Mesendoderm (in vitro differentiated cells): ENCODE measurements at regions not wholly inside any gene's neighbourhood (a gene's known extent, or its start where the extent isn't known, plus 50 kb on each side); places are given as distances from the start of the nearest gene placed in this dataset.

Source experiments
- DNase-seq: peaks from one replicate; pipeline ENCODE4 v3.0.0; 2013
- H2AK5ac ChIP-seq: 2 replicates; pipeline ENCODE4 v1.6.1; 2013; ENCODE audit warnings: low read length, inconsistent platforms
- H2BK120ac ChIP-seq: 2 replicates; pipeline ENCODE4 v1.6.1; 2013; ENCODE audit warnings: low read depth, mild to moderate bottlenecking, low read length, moderate library complexity, mixed read lengths
- H2BK15ac ChIP-seq: replicated peaks from 2 replicates; pipeline ENCODE4 v1.6.1; 2013; ENCODE audit warnings: low read depth, mild to moderate bottlenecking, moderate library complexity
- H2BK5ac ChIP-seq: 2 replicates; pipeline ENCODE4 v1.6.1; 2013; ENCODE audit warnings: low read length, inconsistent platforms
- H3K18ac ChIP-seq: 2 replicates; pipeline ENCODE4 v1.6.1; 2013; ENCODE audit warnings: mild to moderate bottlenecking, low read length, mixed read lengths
- H3K23ac ChIP-seq: one replicate; pipeline ENCODE4 v1.6.1; 2013; ENCODE audit warnings: low read length
- H3K27ac ChIP-seq: 2 replicates; pipeline ENCODE4 v1.5.1; 2013; ENCODE audit warnings: low read depth, mild to moderate bottlenecking, inconsistent platforms, low read length, moderate library complexity
- H3K27me3 ChIP-seq: 2 replicates; pipeline ENCODE4 v1.6.1; 2013; ENCODE audit warnings: low read length, control low read depth, mild to moderate bottlenecking, inconsistent platforms; ENCODE audit not compliant: insufficient read depth, poor library complexity
- H3K36me3 ChIP-seq: 2 replicates; pipeline ENCODE4 v1.6.1; 2013; ENCODE audit warnings: low read length, inconsistent platforms; ENCODE audit not compliant: control insufficient read depth, insufficient read depth
- H3K4ac ChIP-seq: one replicate; pipeline ENCODE4 v1.6.1; 2013; ENCODE audit warnings: low read depth, mild to moderate bottlenecking, low read length, moderate library complexity
- H3K4me1 ChIP-seq: 2 replicates; pipeline ENCODE4 v1.6.1; 2013; ENCODE audit warnings: low read depth, low read length, inconsistent platforms; ENCODE audit not compliant: control insufficient read depth
- H3K4me2 ChIP-seq: 2 replicates; pipeline ENCODE4 v1.6.1; 2013; ENCODE audit warnings: low read length
- H3K4me3 ChIP-seq: 2 replicates; pipeline ENCODE4 v1.5.1; 2013; ENCODE audit warnings: mild to moderate bottlenecking, low read length
- H3K56ac ChIP-seq: one replicate; pipeline ENCODE4 v1.6.1; 2013; ENCODE audit warnings: low read length
- H3K79me1 ChIP-seq: 2 replicates; pipeline ENCODE4 v1.6.1; 2013; ENCODE audit warnings: low read length, inconsistent platforms
- H3K79me2 ChIP-seq: 2 replicates; pipeline ENCODE4 v1.6.1; 2013; ENCODE audit warnings: mild to moderate bottlenecking, low read length; ENCODE audit not compliant: control insufficient read depth, insufficient read depth
- H3K9ac ChIP-seq: 2 replicates; pipeline ENCODE4 v1.6.1; 2013; ENCODE audit warnings: low read length, inconsistent platforms
- H4K5ac ChIP-seq: one replicate; pipeline ENCODE4 v1.6.1; 2013; ENCODE audit warnings: low read length
- H4K8ac ChIP-seq: one replicate; pipeline ENCODE4 v1.6.1; 2013; ENCODE audit warnings: low read depth, mild to moderate bottlenecking, control low read depth, low read length, moderate library complexity
- WGBS: extraction: QIAGEN DNeasy Blood & Tissue Kit; methylation state at CpG from one replicate; pipeline ENCODE4 v1.1.7; 2013; ENCODE audit warnings: low lambda C conversion rate, missing lambda C conversion rate; ENCODE audit not compliant: insufficient coverage; ENCODE audit errors: extremely low coverage; 5-methylcytosine and 5-hydroxymethylcytosine counted together

DNA sequence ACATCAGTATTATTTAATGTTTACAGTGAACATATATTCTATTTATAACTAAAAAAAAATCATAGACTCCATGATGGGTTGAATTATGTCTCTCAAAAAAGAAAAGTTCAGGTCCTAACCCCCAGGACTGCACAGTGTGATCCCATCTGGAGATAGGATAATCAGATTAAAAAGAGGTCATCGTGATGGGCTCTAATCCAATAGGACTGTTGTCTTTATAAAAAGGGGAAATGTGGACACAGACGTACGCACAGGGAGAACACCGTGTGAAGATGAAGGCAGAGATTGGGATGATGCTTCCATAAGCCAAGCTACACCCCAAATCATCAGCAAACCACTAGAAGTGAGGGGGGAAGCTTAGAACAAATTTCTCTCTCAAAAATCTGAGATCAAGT, 221.4 kb downstream of the SNX18 start:
- Histone ChIP-seq H3K4me2 (no peak overlapping the region), H3K36me3 (no peaks in the 10 kb centered on the region), H3K4me3 (no peak overlapping the region), H3K4ac (no peak overlapping the region), H2BK15ac (no peak overlapping the region), H3K27ac (no peak overlapping the region), H3K23ac (no peak overlapping the region), H3K27me3 (no peaks in the 10 kb centered on the region), H3K79me2 (no peaks in the 10 kb centered on the region), H3K4me1 (peaks cover 2% of the 10 kb centered on the region), H3K9ac (no peak overlapping the region), H2BK5ac (no peak overlapping the region), H2AK5ac (no peak overlapping the region), H4K8ac (no peak overlapping the region), H2BK120ac (no peak overlapping the region), H4K5ac (no peak overlapping the region), H3K79me1 (no peaks in the 10 kb centered on the region), H3K18ac (no peak overlapping the region), H3K56ac (no peak overlapping the region)
- WGBS: no CpG with 5 or more reads among the region's 4 CpGs
- no peak for DNase-seq

DNA sequence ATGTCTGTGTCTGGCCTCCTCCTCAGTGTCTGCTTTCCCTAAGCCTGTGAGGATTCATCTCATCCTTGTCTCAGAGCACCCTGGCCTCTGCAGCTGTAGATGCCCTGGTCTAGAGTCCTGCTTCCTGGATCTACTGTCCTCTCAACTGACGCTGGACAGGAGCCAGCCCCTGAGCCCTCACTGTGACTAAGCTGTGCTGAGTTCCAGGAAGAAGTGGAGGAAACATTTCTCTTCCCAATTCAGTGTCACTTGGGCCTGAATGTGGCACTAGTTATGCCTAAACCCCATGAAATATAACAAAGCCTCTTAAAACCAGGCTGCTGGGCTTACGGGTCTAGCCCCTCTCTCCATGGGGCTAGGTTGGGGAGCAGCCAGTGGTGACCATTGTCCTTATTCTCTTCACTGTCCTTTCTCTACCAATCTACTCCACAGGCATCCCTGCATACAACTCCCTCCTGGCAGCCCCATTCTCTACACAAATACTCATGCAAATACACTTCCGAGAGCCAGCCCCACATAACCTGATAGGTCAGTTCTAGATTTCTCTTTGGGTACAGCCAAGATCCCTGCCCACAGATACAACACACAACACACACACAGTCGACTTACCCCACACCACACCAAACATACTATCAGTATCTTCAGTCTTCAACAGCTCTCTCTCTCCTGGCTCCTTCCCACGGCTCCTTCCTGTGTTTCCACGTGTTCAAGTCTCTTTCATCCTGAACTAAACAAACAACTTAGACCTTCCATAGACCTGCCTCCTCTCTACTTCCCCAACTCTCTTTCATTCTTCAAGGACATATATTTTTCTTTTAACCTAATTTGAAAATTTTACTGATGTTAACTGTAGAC, 220.8 kb downstream of the SNX18 start:
- no peak overlapping the region for H3K18ac ChIP-seq
- H3K4me3 ChIP-seq: no peak overlapping the region
- H3K9ac ChIP-seq: no peak overlapping the region
- H2BK120ac ChIP-seq: no peak overlapping the region
- WGBS: no CpG with 5 or more reads among the region's 6 CpGs
- DNase-seq: no peak
- H4K8ac ChIP-seq: no peak overlapping the region
- H2BK15ac ChIP-seq: no peak overlapping the region
- H3K27ac ChIP-seq: no peak overlapping the region
- H3K36me3 ChIP-seq: no peaks in the 10 kb centered on the region
- no peak overlapping the region for H2BK5ac ChIP-seq
- no peak overlapping the region for H3K56ac ChIP-seq
- H2AK5ac ChIP-seq: no peak overlapping the region
- no peak overlapping the region for H3K23ac ChIP-seq
- H3K79me2 ChIP-seq: no peaks in the 10 kb centered on the region
- no peaks in the 10 kb centered on the region for H3K79me1 ChIP-seq
- no peak overlapping the region for H3K4ac ChIP-seq
- no peaks in the 10 kb centered on the region for H3K27me3 ChIP-seq
- no peak overlapping the region for H3K4me2 ChIP-seq
- H4K5ac ChIP-seq: no peak overlapping the region
- peaks cover 2% of the 10 kb centered on the region for H3K4me1 ChIP-seq

DNA sequence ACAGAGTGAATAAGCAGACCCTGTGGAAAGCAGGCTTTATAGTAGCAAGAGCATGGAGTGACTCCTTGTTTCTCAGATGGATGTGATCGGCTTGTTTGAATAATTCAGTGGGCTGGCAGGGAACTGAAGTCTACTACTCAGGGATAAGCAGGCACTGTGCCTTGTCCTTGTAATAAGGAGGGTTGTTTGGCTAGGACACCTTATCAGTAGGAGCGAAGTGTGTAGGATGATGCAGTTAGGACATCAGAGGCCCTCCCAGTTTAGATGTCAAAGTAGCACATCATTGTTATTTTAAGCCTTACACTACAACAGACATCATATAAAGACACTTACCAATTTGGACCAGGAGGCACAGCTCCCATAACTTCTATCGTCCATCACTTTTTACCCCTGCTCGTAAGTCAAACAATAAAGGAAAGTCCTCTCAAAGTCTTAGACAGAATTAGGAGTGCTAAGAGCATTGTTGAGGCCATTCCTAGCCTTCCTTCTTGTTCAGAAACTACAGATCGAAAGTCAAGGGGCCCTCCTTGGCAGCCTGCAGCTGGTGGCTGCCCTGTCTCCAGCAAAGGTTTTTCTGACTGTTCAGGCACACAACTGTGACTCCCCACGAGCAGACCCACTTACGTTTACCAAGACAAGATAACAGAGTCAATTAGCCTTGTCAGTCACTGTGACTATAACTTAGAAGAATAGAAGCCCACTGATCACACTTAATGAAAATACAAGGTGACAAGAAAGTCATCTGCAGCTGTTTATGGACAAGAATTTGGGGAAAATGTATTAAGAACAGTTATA, 218.6 kb downstream of the SNX18 start:
- H3K56ac ChIP-seq: no peak overlapping the region
- H3K4me3 ChIP-seq: no peak overlapping the region
- H3K27me3 ChIP-seq: no peaks in the 10 kb centered on the region
- DNase-seq: no peak
- H4K5ac ChIP-seq: no peak overlapping the region
- H3K18ac ChIP-seq: no peak overlapping the region
- no peak overlapping the region for H2AK5ac ChIP-seq
- H3K4ac ChIP-seq: no peak overlapping the region
- H3K79me1 ChIP-seq: no peaks in the 10 kb centered on the region
- H3K27ac ChIP-seq: no peak overlapping the region
- no peak overlapping the region for H3K4me2 ChIP-seq
- peaks cover 2% of the 10 kb centered on the region for H3K4me1 ChIP-seq
- WGBS: no CpG with 5 or more reads among the region's 7 CpGs
- H2BK5ac ChIP-seq: no peak overlapping the region
- no peak overlapping the region for H3K9ac ChIP-seq
- no peaks in the 10 kb centered on the region for H3K79me2 ChIP-seq
- H3K23ac ChIP-seq: no peak overlapping the region
- H2BK15ac ChIP-seq: no peak overlapping the region
- H4K8ac ChIP-seq: no peak overlapping the region
- H2BK120ac ChIP-seq: no peak overlapping the region
- no peaks in the 10 kb centered on the region for H3K36me3 ChIP-seq

DNA sequence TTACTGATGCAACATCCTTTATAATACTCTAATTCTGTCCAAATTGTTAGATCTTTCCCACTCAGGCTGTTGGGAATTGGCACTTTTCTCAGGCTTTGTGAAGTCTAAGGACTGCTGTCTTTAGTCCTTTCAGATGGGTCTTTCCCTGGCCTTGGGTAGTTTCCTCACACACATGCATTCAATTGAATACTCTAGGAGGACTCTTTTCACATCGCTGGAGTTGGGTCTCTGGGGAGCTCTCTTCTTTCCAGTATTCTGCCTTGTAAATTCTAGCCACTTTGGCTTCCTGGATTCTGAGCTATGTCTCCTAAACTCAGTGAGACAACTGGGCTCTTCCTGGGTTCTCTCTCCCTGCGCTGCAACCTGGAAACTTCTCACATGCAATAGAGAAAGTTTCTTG, 215.5 kb downstream of the SNX18 start:
- Histone ChIP-seq H3K9ac (no peak overlapping the region), H2AK5ac (no peak overlapping the region), H3K79me2 (no peaks in the 10 kb centered on the region), H3K36me3 (no peaks in the 10 kb centered on the region), H3K27ac (no peak overlapping the region), H3K79me1 (no peaks in the 10 kb centered on the region), H4K8ac (no peak overlapping the region), H2BK5ac (no peak overlapping the region), H3K4me1 (peaks cover 2% of the 10 kb centered on the region), H2BK120ac (no peak overlapping the region), H3K4me3 (no peak overlapping the region), H3K27me3 (no peaks in the 10 kb centered on the region), H3K18ac (peak overlapping the region; percentile 68), H3K4me2 (no peak overlapping the region), H3K23ac (no peak overlapping the region), H3K56ac (no peak overlapping the region), H4K5ac (no peak overlapping the region), H3K4ac (no peak overlapping the region), H2BK15ac (no peak overlapping the region)
- DNase-seq: no peak
- no CpG with 5 or more reads among the region's 2 CpGs for WGBS

DNA sequence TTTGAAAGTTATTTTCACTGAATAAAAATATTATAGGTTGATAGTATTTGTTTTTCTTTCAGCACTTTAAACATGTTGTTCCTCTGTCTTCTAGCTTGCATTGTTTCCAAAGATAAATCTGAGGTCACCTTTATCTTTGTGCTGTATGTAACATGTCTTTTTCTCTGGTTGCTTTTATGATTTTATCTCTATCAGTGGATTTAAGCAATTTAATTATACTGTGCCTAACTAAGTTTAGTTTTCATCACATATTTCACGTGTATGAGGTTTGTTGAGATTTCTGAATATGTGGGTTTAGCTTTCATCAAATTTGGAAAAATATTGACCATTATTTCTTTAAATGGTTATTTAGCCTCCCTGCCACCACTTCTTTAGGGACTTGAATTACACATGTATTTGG, 214.5 kb downstream of the SNX18 start:
- Histone ChIP-seq H3K4ac (no peak overlapping the region), H3K79me1 (no peaks in the 10 kb centered on the region), H3K23ac (no peak overlapping the region), H3K4me3 (no peak overlapping the region), H3K27me3 (no peaks in the 10 kb centered on the region), H2BK120ac (no peak overlapping the region), H3K18ac (no peak overlapping the region), H3K56ac (no peak overlapping the region), H3K4me2 (no peak overlapping the region), H3K36me3 (no peaks in the 10 kb centered on the region), H2BK5ac (no peak overlapping the region), H3K79me2 (no peaks in the 10 kb centered on the region), H2AK5ac (no peak overlapping the region), H2BK15ac (no peak overlapping the region), H3K27ac (no peak overlapping the region), H4K8ac (no peak overlapping the region), H4K5ac (no peak overlapping the region), H3K9ac (no peak overlapping the region), H3K4me1 (no peaks in the 10 kb centered on the region)
- WGBS: no CpG with 5 or more reads among the region's 1 CpG
- no peak for DNase-seq
